ENCODE measurements at regions not wholly inside any gene's neighbourhood (a gene's known extent, or its start where the extent isn't known, plus 50 kb on each side); places are given as distances from the start of the nearest gene placed in this dataset.
A peak's percentile ranks its signal among the peaks of the same experiment; 100 is the strongest.

- DNase-seq = no peak
These were observed 56.5 kb upstream of the TENT5A start for GRCh38 chr6:81808851-81809570.

- DNase-seq = peak; percentile 40
These were observed 54.5 kb upstream of the TENT5A start for GRCh38 chr6:81806793-81807565.

- no peak for DNase-seq
These were observed 49.9 kb upstream of the TENT5A start for GRCh38 chr6:81802356-81802755.
